ENCODE measurements at regions not wholly inside any gene's neighbourhood (a gene's known extent, or its start where the extent isn't known, plus 50 kb on each side); places are given as distances from the start of the nearest gene placed in this dataset.

GRCh38 chr2:7225848-7226247, 308.6 kb downstream of the RNF144A start:
- no peak for DNase-seq

DNA sequence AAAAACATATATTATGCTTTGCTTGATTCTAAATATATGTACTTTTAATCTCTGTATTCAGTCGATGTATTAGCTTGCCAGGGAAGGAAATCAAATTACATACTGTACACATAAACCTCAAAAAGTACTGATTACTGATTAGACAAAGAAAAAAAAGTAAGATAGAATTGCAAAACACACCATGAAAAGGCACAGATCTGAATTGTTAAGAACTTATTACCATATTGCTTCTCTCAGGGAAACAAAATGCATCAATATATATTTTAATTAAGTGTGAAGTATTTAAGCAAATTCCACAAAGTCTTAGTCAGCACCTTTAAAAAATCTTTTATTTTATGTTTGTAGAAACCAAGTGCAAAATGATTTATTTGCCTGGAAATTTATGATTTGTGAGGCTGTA, 309.3 kb downstream of the RNF144A start:
- DNase-seq = no peak

- DNase-seq = no peak
Observed at GRCh38 chr2:7233126-7233525, 315.9 kb downstream of the RNF144A start.

DNA sequence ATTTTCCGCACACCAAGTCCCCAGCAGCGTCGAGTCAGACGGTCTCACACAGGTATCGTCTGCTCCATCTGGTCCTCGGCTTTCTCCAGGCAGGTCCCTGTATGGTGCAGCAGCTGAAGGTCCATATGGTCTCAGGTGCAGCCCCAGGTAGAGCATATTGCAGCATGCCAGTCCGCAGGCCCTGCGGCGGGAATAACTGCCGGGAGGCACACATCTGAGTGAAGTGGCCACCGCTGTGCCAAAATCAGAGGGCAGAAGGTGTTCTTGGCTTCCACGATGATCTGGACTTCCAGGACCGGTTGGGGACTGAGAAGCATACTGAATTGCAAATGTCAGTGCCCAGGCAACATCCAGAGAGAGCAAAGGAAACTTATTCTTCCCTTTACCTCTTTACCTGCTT, 320.3 kb downstream of the RNF144A start:
- no peak for DNase-seq

DNA sequence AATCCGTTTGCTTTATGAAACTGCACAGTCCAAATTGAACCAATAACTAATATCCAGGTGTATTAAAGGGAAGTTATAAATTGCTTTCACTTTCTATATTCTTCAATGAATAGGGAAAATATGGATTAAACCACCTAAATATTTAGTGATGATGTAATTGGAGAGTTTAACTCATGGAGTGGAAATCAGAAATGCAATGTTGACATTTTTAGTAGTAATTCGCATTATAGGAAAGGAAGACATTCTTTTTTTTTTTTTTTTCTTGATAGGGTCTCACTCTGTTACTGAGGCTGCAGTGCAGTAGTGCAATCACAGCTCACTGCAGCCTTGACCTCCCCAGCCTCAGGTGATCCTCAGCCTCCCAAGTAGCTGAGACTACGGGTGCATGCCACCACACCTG, 321.9 kb downstream of the RNF144A start:
- DNase-seq = no peak

- DNase-seq = no peak
Observed at GRCh38 chr2:7241041-7241745, 324.0 kb downstream of the RNF144A start.

GRCh38 chr2:7242189-7242867, 325.1 kb downstream of the RNF144A start:
- DNase-seq = no peak

- no peak for DNase-seq
Observed at GRCh38 chr2:7243276-7243675, 326.1 kb downstream of the RNF144A start.

- no peak for DNase-seq
Observed at GRCh38 chr2:7256377-7256776, 339.2 kb downstream of the RNF144A start.

DNA sequence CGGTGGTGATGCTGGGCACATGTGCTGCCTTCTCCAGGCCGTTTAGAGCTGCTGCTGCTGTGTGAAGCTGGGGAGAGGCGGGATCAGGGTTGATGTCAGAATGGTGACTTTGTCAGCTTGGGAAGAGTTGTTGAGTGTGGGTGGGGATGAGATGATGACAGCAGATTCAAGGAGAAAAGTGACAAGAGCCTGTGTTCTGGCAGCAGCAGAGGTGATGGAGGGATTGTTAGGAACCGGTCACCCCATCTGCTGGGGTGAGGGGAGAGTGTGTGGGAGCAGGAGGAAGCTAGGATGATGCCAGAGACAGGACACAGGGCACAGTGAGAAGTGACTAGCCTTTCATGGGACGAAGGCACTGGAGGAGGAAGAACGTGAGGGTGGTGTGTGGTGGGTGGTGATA, 345.5 kb downstream of the RNF144A start:
- DNase-seq = no peak

DNA sequence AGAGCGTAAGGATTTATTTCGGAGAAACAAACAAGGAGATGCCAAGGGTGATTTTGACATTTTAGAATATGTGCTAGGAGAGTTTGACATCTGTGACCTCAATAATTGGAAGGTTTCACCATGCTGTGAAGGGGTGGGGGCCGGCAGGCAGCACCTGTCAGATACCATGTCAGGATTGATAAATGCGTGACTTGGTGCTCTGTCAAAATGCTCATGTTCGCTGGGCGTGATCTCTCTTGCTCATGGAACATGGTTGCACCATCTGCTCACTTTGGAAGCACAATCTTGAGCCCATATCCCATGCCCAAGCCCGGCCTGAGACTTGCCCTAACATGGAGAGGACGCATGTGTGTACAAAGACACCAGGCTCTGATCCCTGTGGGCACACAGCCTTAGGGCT, 347.6 kb downstream of the RNF144A start:
- DNase-seq = no peak

DNA sequence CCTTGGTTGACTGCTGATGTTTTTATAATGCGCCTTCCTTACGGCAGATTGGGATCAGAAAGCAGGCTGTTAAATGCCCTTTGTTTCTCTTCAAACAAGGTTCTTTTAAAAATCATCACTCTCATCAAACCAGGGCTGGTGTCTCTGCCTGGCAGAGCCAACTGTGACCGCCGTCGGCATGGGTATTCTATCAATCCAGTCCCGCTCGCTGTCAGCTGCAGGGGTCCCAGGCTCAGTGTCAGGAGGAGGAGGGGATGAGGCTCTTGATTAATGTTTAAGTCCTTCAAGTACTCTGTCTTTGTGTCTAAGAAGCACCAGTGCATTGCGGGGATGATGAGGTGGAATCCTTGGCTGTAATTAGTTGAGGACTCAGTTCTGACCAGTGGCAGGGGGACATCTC, 348.1 kb downstream of the RNF144A start:
- no peak for DNase-seq

GRCh38 chr2:7269106-7269643, 352.0 kb downstream of the RNF144A start:
- DNase-seq = no peak

DNA sequence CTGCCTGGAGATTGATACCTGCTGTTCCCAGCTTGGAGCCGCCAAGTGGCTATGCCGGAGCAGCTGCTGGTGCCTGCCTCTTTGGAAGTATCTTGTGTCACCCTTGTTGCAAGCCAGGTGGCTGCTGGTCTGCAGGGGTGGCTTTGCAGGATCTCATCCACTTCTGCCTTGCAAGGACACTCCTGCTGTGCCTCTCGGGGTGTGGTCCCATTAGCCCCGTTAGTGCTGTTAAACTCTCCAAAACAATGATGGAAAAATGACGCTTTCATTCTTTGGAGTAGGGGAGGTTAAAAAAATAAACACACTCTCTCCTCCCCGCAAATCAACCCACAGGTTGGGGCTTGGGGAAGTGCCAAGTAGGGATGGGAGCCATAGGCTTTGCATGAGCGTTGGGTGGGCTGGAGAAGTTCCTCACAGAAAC, 352.8 kb downstream of the RNF144A start:
- DNase-seq = no peak

DNA sequence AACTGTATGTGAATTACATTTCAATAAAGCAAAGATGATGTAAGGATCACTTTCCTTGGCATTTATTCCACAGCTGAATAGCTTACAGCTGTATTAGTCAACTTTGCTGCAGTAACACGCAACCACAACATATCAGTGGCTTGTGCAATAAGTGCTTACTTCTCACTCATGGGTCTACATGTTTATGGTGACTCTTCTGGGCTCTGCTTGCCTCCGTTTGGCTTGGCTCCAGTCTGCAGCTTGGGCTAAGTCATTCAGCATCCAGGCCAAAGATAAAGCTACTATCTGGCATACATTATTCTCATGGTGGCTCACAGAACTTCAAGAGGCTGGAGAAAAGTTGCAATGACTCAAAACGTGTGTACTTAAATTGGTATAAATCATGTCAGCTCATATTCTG, 355.0 kb downstream of the RNF144A start:
- DNase-seq = peak; percentile 59

GRCh38 chr2:7278984-7279383, 361.8 kb downstream of the RNF144A start:
- no peak for DNase-seq

DNA sequence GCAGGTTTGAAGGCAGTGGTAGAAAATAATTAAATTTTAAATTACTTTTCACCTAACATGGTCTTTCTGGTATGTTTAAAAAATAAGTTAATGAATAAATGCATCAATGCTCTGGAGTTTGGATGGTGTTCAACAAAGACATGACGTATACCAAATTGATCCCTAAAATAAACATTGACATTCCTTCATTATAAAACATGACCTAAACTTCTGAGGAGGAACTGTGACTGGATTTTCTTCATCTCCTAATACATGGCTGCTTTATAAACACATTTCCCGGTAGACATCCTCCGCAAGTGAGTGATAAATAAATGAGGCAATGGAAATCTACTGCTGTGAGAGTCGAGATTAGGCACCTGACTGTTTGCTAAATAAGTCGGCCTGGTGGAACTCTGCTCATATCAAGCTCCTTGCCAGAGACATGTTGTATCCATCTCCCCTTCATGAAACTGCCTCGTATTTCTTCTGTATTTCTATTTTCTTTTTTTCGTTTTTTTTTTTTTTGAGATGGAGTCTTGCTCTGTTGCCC, 362.3 kb downstream of the RNF144A start:
- no peak for DNase-seq

- no peak for DNase-seq
Observed at GRCh38 chr2:7280790-7281189, 363.6 kb downstream of the RNF144A start.

DNA sequence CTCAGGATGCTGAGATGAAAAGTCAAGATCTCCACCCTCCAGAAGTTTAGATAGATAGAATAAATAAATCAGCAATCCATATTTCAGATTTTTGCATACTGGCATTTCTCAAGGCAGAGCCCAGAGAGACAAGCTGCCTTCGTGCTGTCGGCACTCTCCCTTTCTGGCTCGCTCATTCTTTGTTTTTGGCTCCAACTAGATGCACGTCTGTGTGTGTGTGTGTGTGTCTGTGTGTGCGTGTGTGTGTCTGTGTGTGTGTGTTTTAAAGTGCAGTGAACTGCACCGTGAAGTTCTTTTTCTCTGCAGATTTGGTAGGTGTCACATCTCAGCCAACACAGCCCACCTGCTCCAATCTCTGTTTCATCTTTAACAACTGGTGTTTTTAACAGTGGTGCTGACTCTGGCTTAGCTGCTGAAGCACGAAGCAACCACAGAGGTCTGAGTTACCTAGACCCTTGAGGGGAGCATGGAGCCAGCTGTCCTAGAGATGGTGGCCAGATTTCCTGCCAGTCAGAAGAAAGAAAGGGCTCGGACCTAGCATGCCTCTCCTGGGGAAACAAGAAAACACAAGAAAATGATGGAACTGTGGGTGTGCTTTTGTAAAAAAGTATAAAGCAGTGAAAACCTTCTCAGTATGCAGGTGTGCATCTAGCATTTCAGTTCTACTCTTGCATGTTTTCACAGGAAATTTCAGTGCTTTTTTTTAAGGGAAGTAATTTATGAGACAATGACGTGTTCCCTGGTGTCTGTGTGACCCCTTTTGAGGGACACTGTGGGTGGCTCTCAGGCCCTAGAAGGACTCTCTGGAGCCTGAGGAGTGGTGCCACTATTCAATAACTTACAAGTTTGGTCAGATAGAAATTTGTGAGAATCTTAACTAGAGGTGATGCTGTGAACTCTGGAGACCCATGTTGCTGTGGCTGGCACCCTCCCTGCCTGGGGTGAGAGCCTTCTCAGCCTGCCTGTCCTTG, 364.3 kb downstream of the RNF144A start:
- no peak for DNase-seq

GRCh38 chr2:7286120-7286519, 368.9 kb downstream of the RNF144A start:
- no peak for DNase-seq

DNA sequence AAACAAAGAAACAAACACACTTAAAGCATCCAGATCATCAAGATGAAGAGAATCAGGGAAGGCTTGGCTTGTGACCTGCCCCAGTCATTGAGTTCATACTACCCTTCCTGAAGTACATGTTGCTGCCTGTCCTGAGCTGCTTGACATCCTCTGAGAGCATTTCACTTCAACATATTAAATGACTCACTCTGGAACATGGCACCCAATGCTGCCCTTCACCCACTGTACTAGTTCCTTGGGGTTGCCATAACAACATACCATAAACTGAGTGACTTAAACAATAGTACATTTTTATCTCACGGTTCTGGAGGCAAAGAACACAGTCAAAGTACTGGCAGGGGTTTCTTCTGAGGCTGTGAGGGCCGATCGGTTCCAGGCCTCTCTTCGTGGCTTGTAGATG, 371.3 kb downstream of the RNF144A start:
- no peak for DNase-seq

DNA sequence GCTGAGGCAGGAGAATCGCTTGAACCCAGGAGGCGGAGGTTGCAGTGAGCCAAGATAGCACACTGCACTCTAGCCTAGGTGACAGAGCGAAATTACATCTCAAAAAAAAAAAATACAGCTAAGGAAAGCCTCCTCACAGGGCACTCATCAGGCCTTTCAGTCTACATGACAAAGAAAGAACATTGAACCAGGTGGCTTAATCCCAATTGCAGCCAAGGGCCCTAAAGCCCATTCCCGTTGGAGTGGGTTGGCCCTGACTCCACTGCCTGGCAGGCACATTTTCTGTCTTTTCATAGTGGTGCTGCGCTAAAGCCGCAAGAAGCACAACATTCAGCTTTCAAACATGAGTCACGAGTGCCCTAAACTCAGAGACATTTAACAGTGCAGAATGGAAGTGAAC, 372.5 kb downstream of the RNF144A start:
- no peak for DNase-seq

All from fibroblast of skin of scalp (primary cell).